GM12878 (cell line): ENCODE measurements at regions not wholly inside any gene's neighbourhood (a gene's known extent, or its start where the extent isn't known, plus 50 kb on each side); places are given as distances from the start of the nearest gene placed in this dataset.

Source experiments
- ATAC-seq: fragments of 200-7000 bp; cut with Tn5 transposase; 3 replicates; pipeline ENCODE4 v1.9.1; 2020; ENCODE audit warnings: mild to moderate bottlenecking, moderate library complexity
- BruUV-seq: library from RNA; stranded (reverse); fragments of 400-500 nt; replicated peaks from 2 replicates; lab custom pipeline; 2021; lab: Mats Ljungman, UMichigan
- CTCF ChIA-PET: fragments of 300-600 bp; sonication (Branson Sonifier 250); formaldehyde crosslinking; extraction: SDS; loops from one replicate; lab custom pipeline; 2021; ENCODE audit warnings: inconsistent platforms; lab: Yijun Ruan, JAX
- POLR2A ChIA-PET: fragments of 350-600 bp; formaldehyde crosslinking; extraction: SDS; loops from one replicate; lab custom pipeline; 2021; ENCODE audit warnings: inconsistent platforms; lab: Charles Lee
- RAD21 ChIA-PET: fragments of 300-600 bp; sonication (Branson Sonifier 250); formaldehyde crosslinking; loops from one replicate; lab custom pipeline; 2023; ENCODE audit warnings: antibody characterized with exemption; ENCODE audit not compliant: unreplicated experiment; lab: Charles Lee
- SMC1A ChIA-PET: fragments of 300-600 bp; sonication (Branson Sonifier 250); formaldehyde crosslinking; loops from one replicate; lab custom pipeline; 2023; ENCODE audit not compliant: unreplicated experiment, uncharacterized antibody; lab: Charles Lee
- DNase-seq: peaks from one replicate; pipeline ENCODE4 v3.0.0-alpha.2; 2011; ENCODE audit warnings: low read depth, low spot score
- FAIRE-seq: peaks from 3 replicates; lab custom pipeline; 2011; peaks lifted over from hg19 to GRCh38; lab: Jason Lieb, UNC
- H2AFZ ChIP-seq: 2 replicates; pipeline ENCODE4 v1.6.0; 2011; ENCODE audit warnings: low read depth, low read length, control low read depth; ENCODE audit not compliant: control insufficient read depth
- H3K27ac ChIP-seq: 2 replicates; pipeline ENCODE4 v1.5.1; 2011; ENCODE audit warnings: control low read depth; ENCODE audit not compliant: control insufficient read depth, insufficient read depth
- H3K27me3 ChIP-seq, 2 experiments: replicated peaks in 1 of 2; 2 replicates each; pipeline versions ENCODE4 v1.6.0 to v1.6.1; 2011; ENCODE audit warnings: low read length in 1 of 2; ENCODE audit not compliant: control insufficient read depth in 2 of 2, insufficient read depth in 2 of 2
- H3K36me3 ChIP-seq, 2 experiments: 2 replicates each; pipeline ENCODE4 v1.5.1; 2011; ENCODE audit warnings: low read length in 1 of 2; ENCODE audit not compliant: control insufficient read depth in 2 of 2, insufficient read depth in 2 of 2
- H3K4me1 ChIP-seq: 2 replicates; pipeline ENCODE4 v1.6.1; 2011; ENCODE audit warnings: mild to moderate bottlenecking, low read length, moderate library complexity, mixed read lengths; ENCODE audit not compliant: control insufficient read depth, insufficient read depth
- H3K4me2 ChIP-seq: 2 replicates; pipeline ENCODE4 v1.6.0; 2011; ENCODE audit warnings: control low read depth; ENCODE audit not compliant: control insufficient read depth, insufficient read depth
- H3K4me3 ChIP-seq: fragments of 200-600 bp; sonication (generic); 2 replicates; pipeline ENCODE4 v1.5.1; 2016
- H3K79me2 ChIP-seq: 2 replicates; pipeline ENCODE4 v1.6.0; 2011; ENCODE audit warnings: low read length; ENCODE audit not compliant: control insufficient read depth, insufficient read depth
- H3K9ac ChIP-seq: 2 replicates; pipeline ENCODE4 v1.8.0; 2011; ENCODE audit warnings: low read length, control low read depth, mixed read lengths; ENCODE audit not compliant: control insufficient read depth, insufficient read depth
- H3K9me3 ChIP-seq: replicated peaks from 3 replicates; pipeline ENCODE4 v1.5.1; 2011; ENCODE audit warnings: mild to moderate bottlenecking, low read length; ENCODE audit not compliant: control insufficient read depth, insufficient read depth
- H4K20me1 ChIP-seq: 2 replicates; pipeline ENCODE4 v1.6.0; 2011; ENCODE audit not compliant: control insufficient read depth, insufficient read depth
- CBFB ChIP-seq: IDR thresholded peaks from 2 replicates; pipeline ENCODE4 v1.6.1; 2016; ENCODE audit warnings: antibody characterized with exemption, low read depth
- IKZF2 ChIP-seq, 2 experiments: fragments of 450-650 bp; IDR thresholded peaks; 2 replicates each; pipeline ENCODE4 v1.6.1; 2017; ENCODE audit warnings: mild to moderate bottlenecking in 2 of 2, moderate library complexity in 2 of 2
- KDM1A ChIP-seq: fragments of 200-600 bp; sonication (generic); IDR thresholded peaks from 2 replicates; pipeline ENCODE4 v1.6.1; 2016; ENCODE audit warnings: borderline replicate concordance
- NFXL1 ChIP-seq: fragments of 450-650 bp; IDR thresholded peaks from 2 replicates; pipeline ENCODE4 v1.6.1; 2017; ENCODE audit warnings: antibody characterized with exemption, mild to moderate bottlenecking, borderline replicate concordance
- PML ChIP-seq: IDR thresholded peaks from 2 replicates; pipeline ENCODE4 v1.6.1; 2012; ENCODE audit warnings: low read length, inconsistent platforms
- POU2F2 ChIP-seq: IDR thresholded peaks from 3 replicates; pipeline ENCODE4 v1.6.1; 2011; ENCODE audit warnings: low read depth, mild to moderate bottlenecking, low read length, borderline replicate concordance
- RB1 ChIP-seq: fragments of 450-650 bp; formaldehyde crosslinking; IDR thresholded peaks from 2 replicates; pipeline ENCODE4 v1.6.1; 2017; ENCODE audit warnings: mild to moderate bottlenecking, borderline replicate concordance
- TCF3 ChIP-seq: IDR thresholded peaks from 2 replicates; pipeline ENCODE4 v1.6.1; 2012; ENCODE audit warnings: low read depth, mild to moderate bottlenecking, low read length, borderline replicate concordance; ENCODE audit not compliant: insufficient read depth
- TCF7 ChIP-seq: IDR thresholded peaks from 2 replicates; pipeline ENCODE4 v1.6.1; 2014; ENCODE audit warnings: antibody characterized with exemption, borderline replicate concordance
- WGBS: methylation state at CpG from one replicate; pipeline ENCODE4 v1.1.6; 2016; ENCODE audit warnings: low lambda C conversion rate; ENCODE audit not compliant: insufficient replicate concordance, insufficient coverage; ENCODE audit errors: missing lambda C conversion rate; 5-methylcytosine and 5-hydroxymethylcytosine counted together
- in situ Hi-C: fragments of 300-500 bp; cut with MboI; formaldehyde crosslinking; loops from 9 replicates; pipeline ENCODE4 v1.14.3; 2018; ENCODE audit warnings: mixed read lengths
- intact Hi-C: fragments of 100-400 bp; cut with micrococcal nuclease; formaldehyde crosslinking; loops from one replicate; pipeline ENCODE4 v1.14.2; 2022; ENCODE audit not compliant: unreplicated experiment
- TF ChIP-seq, protein P1 (sequence below): fragments of 450-650 bp; IDR thresholded peaks from 2 replicates; pipeline ENCODE4 v1.6.1; 2017; ENCODE audit warnings: mild to moderate bottlenecking, low read depth, inconsistent platforms; ENCODE audit not compliant: poor library complexity, severe bottlenecking
- TF ChIP-seq, protein P2 (sequence below): IDR thresholded peaks from 2 replicates; pipeline ENCODE4 v1.6.1; 2011; ENCODE audit warnings: low read depth, mild to moderate bottlenecking, low read length, moderate library complexity, borderline replicate concordance; ENCODE audit errors: extremely low read depth

DNA sequence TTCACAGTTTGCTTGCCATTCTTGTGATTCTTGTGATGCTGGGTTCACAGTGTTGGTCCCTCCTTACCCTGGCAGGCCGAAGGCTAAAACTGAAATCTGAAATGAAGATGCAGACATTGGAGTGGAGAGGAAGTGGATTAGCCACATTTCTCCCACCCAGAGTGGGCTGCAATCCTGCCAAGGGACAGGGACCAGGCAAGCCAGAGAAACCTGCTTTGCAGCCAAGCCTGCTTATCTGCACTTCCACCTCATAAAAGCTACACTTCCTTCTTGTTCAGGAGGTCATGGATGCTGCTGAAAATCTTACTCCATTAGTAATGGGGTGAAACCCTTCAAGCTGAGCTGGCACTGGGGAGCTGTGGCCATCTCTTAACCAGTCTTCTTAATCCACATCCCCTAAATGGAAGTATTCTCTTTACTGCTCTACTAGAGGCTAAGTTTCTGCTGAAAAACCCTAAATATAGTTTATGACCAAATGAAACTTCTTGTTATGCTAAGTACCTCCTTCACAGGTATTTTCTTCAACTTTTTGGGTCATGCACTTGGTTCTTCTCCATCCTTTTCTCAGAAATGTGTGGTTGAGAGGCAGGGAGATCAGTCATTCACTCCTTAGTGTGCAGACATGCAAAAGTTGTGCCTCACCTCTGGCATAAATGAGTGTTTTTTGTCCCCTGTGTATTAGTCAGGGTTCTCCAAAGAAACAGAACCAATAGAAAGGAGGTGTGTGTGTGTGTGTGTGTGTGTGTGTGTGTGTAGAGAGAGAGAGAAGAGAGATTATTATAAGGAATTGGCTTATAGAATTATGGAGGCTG, 133.9 kb upstream of the BMAL1 start:
- H3K4me3 ChIP-seq, result no peak overlapping the region
- H3K9me3 ChIP-seq, result no peaks in the 10 kb centered on the region
- H2AFZ ChIP-seq, result no peak overlapping the region
- FAIRE-seq (no peak), ATAC-seq (peak; percentile 42), DNase-seq (no peak)
- ChIA-PET POLR2A (no interaction called here), RAD21 (interaction anchor here (0.6 kb wide), 1 partner anchor 31 kb away, joined by 3 read pairs; no protein-coding TSS in a partner anchor), SMC1A (interaction anchor here (1.4 to 1.7 kb wide), 3 partner anchors 38 to 131 kb away, joined by 3 to 6 read pairs (median 5); no protein-coding TSS in a partner anchor), CTCF (interaction anchor here (0.9 to 11.3 kb wide), 4 partner anchors 8 to 180 kb away, joined by 3 to 201 read pairs (median 6); no protein-coding TSS in a partner anchor)
- no peaks in the 10 kb centered on the region for H3K79me2 ChIP-seq
- in situ Hi-C loops (no loop called here), intact Hi-C loops (no loop called here)
- WGBS, result 0% methylated on average over 1 of the region's 1 CpG
- no peaks in the 10 kb centered on the region for H3K36me3 ChIP-seq
- no peaks in the 10 kb centered on the region for H4K20me1 ChIP-seq
- no peaks in the 10 kb centered on the region for H3K4me1 ChIP-seq
- no peak overlapping the region for H3K27ac ChIP-seq
- H3K27me3 ChIP-seq, result no peaks in the 10 kb centered on the region
- TF ChIP-seq RB1 (no peak), IKZF2 (IDR thresholded peaks at IDR 0.05) (no peak), NFXL1 (no peak), PML (no peak), CBFB (no peak), KDM1A (no peak), TCF3 (no peak), POU2F2 (no peak), TCF7 (no peak)
- TF ChIP-seq, protein P1, sequence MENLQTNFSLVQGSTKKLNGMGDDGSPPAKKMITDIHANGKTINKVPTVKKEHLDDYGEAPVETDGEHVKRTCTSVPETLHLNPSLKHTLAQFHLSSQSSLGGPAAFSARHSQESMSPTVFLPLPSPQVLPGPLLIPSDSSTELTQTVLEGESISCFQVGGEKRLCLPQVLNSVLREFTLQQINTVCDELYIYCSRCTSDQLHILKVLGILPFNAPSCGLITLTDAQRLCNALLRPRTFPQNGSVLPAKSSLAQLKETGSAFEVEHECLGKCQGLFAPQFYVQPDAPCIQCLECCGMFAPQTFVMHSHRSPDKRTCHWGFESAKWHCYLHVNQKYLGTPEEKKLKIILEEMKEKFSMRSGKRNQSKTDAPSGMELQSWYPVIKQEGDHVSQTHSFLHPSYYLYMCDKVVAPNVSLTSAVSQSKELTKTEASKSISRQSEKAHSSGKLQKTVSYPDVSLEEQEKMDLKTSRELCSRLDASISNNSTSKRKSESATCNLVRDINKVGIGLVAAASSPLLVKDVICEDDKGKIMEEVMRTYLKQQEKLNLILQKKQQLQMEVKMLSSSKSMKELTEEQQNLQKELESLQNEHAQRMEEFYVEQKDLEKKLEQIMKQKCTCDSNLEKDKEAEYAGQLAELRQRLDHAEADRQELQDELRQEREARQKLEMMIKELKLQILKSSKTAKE, result no peak
- TF ChIP-seq, protein P2, sequence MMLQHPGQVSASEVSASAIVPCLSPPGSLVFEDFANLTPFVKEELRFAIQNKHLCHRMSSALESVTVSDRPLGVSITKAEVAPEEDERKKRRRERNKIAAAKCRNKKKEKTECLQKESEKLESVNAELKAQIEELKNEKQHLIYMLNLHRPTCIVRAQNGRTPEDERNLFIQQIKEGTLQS, result no peak
- BruUV-seq, result no TSS peak
- H3K9ac ChIP-seq, result no peak overlapping the region
- H3K4me2 ChIP-seq, result no peak overlapping the region
